SU-DHL-6 (cell line): ENCODE measurements at regions not wholly inside any gene's neighbourhood (a gene's known extent, or its start where the extent isn't known, plus 50 kb on each side); places are given as distances from the start of the nearest gene placed in this dataset.

ENCODE experiments used
- EZH2phosphoT487 ChIP-seq: fragments of 200-600 bp; sonication (generic), shearing (Covaris generic); conservative IDR thresholded peaks from 2 replicates; pipeline ENCODE4 v1.6.1; 2018; ENCODE audit warnings: mild to moderate bottlenecking, antibody characterized with exemption, low read length, moderate library complexity, mixed read lengths
- TF ChIP-seq, protein P1 (sequence below): fragments of 200-600 bp; sonication (generic); IDR thresholded peaks from one replicate; pipeline ENCODE4 v1.5.1; 2017; ENCODE audit warnings: antibody characterized with exemption, mild to moderate bottlenecking, low read length, moderate library complexity; ENCODE audit not compliant: insufficient read depth, poor library complexity, severe bottlenecking

DNA sequence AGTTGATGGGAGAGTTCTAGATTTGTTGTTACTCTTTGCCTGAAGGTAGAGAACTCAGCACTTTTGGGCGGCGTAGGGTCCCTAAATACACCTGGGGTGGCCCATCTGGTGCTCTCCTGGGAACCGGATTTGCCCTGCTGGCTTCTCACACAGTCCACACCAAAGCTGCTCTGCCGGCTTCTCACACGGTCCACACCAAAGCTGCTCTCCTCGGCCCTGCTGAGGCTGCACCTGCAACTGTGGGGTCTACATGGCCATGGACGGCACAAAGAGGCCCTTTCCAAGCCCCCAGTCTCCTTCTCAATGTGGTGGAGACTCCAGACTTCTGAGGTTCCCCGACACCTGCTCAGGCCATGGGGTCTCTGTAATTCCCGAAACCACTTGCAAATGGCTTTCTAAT lies 124.8 kb upstream of the GPC1 start:
- TF ChIP-seq, protein P1, sequence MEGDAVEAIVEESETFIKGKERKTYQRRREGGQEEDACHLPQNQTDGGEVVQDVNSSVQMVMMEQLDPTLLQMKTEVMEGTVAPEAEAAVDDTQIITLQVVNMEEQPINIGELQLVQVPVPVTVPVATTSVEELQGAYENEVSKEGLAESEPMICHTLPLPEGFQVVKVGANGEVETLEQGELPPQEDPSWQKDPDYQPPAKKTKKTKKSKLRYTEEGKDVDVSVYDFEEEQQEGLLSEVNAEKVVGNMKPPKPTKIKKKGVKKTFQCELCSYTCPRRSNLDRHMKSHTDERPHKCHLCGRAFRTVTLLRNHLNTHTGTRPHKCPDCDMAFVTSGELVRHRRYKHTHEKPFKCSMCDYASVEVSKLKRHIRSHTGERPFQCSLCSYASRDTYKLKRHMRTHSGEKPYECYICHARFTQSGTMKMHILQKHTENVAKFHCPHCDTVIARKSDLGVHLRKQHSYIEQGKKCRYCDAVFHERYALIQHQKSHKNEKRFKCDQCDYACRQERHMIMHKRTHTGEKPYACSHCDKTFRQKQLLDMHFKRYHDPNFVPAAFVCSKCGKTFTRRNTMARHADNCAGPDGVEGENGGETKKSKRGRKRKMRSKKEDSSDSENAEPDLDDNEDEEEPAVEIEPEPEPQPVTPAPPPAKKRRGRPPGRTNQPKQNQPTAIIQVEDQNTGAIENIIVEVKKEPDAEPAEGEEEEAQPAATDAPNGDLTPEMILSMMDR = no peak
- TF ChIP-seq EZH2phosphoT487 = no peak
